Frontal cortex (tissue), 3 donors: ENCODE measurements at regions not wholly inside any gene's neighbourhood (a gene's known extent, or its start where the extent isn't known, plus 50 kb on each side); places are given as distances from the start of the nearest gene placed in this dataset.
A peak's percentile ranks its signal among the peaks of the same experiment; 100 is the strongest.

Experiments
- DNase-seq, 2 donors: peaks; one replicate each; pipeline ENCODE4 v3.0.0; 2012; ENCODE audit warnings: low spot score in 2 of 2
- FAIRE-seq: peaks from 2 replicates; lab custom pipeline; 2012; peaks lifted over from hg19 to GRCh38; lab: Jason Lieb, UNC
- donor health status: control.
- donor health status: control.
- donor health status: control.

DNA sequence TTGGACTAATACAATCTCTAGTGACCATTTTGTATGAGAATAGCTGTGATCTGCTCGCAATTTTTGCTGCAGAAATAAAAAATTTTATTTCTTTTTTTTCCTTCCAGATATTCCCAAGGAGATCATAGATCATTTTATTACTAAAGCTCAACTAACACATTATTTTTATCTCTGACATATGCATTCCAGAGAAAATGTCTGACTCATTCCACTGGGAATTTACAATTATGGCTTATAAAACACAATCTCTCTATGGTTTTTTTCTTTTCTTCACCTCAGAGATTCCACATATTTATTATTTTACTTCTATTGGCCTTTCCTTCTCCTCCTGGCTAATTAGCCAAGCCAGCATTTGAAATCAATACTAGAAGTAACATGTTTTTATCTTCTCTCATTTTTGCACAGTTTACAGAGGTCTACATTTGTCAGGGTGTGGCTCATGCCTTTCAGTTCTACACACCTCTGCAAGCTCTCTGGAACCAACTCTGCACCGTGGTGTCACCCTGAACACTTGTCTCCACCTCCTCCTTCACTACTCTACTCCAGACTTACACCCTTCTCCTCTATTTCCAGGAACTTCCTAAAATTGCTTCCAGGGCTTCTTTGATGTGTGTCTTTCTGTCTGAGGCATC, 59.8 kb upstream of the GPM6A start:
- no peak for FAIRE-seq
- DNase-seq: no peak

DNA sequence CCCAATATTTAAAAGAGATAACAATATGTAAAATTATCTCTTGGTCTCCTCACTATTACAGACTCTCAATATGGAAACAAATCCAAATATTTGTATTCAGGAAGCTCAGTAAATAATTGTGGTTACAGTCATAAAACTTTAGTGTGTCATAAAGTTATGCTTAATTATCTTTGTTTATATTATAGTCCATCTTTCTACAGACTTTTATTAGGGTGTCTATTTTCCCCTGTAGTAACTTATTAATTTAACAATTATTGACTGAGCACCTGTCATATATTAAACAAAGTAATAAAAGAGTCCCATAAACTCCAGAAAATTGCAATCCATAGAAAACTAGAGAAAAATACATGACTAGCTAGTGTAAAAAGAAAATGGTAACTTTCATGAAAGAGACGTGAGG, 61.6 kb upstream of the GPM6A start:
- no peak for FAIRE-seq
- no peak for DNase-seq

DNA sequence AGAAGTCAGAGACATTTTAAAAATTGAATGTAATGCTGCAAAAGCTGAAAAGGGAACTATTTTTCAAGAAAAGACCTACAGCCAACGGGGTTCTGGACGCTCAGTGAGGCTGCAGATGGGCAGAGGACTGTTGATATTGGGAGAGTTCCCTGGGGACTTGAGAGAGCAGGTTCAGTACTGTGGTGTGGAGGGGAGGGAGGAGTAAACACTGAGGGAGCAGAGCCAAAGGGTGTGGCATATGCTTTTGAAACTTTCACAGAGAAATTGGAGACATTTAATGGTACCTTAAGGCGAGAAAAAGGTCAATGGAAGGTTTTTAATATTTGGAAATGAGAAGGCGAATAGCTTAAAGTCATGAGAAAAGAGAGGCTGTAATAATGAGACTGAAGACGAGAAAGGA, 62.2 kb upstream of the GPM6A start:
- DNase-seq (no peak), FAIRE-seq (no peak)

DNA sequence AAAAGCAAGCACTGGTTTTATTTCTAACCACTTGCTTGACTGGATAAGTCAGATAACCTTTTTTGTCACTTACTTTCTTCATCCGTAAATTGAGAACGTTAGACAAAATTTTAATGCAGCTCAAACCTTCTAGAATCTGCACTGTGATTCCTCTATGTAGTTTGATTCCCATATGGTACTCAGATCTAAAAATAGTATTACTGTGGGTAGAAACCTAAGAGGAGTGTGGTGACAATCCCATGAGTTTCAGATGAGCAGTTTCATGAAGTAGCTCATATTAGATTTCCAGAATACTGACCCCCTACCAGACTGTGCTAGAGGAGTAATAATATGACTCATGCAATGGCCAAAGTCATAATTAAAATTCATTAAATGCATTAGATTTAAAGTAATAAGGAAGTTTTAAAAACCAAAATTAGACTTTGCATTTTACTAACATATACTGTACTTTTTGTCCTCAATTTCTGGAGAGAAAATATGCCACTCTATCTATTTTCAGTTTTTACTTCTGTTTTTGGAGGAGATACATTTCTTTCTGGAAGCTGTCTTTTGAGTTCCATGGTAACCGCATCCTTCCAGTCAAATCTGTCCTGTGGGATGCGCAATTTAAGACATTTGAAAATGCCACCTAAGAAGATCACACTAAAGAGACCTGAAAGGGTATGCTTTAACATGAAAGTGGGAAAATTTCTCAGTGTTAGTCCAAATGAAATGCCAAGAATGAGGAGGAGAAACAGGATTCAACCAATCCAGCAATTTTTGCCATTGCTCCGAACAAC, 64.1 kb upstream of the GPM6A start:
- DNase-seq (no peak), FAIRE-seq (no peak)

DNA sequence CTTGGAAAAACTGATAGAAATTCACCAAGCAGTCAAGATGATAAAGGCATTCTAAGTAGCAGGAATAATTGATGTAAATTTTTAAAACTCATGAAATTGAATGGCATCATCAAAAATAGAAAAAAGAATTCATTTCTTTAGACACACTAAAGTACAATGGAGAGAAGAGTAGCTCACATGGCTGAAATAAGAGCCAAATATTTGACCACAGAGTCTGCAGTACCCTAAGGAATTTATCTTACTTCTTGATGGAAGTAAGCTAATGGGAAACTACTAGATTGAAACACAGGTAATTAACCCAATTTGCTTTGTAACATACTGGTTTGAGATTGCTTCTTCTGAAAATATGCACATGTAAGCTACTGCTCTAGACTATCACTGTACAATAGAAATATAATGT, 70.8 kb upstream of the GPM6A start:
- DNase-seq: no peak
- FAIRE-seq: no peak

DNA sequence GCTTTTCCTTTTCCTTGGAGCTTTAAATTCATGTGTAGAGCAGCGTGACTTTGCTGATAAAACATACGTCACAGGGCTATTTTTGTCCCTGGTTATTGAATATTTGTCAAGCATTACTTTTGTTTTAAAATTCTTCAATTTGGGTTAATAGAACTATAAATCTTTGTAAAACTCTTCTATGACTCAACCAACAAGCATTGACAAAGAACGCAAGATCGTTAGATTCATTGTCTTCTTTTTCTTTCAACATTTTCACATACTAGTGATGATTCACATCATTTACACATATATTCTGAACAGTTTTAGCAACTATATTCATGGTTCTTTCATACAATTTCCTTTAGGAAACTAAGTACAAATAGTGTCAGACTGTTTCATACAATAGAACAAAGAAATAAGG, 72.0 kb upstream of the GPM6A start:
- DNase-seq (no peak), FAIRE-seq (peak; percentile 15)

DNA sequence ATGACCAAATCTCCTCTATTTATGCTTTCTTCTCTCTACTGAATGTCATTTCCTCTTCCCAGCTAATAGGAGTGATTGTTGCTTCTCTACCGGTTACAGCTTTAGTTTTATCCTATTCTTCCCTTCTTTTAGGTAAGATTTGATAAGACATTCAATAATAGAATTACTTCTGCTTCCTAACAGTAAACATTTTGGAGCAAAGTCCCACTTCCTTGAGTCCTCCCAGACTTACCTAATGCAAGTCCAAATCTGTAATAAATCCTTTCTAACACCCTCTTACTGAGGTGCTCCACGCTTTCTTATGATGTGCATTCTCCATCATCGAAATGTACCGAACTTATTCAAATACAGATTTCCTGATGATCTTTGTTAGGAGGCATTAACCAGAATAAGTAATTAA, 79.2 kb upstream of the GPM6A start:
- FAIRE-seq (no peak), DNase-seq (no peak)

DNA sequence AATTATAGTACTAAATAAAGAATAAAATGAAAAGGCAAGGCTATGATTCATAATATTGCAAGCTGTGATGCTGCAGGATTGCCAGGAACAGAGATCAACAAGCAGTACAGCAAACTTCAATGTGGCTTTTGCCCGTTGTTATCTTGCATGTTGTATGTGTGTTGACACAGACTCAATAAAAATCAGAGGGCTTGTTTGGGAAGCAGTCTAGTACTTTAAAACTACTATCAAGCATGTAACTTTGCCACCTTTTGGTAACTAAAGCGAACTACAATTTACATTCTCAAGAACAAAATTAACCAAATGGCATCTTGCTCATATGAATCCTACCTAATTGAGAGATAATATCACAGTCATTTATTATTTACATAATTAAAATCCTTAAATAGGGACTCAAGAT, 79.8 kb upstream of the GPM6A start:
- FAIRE-seq (peak; percentile 42), DNase-seq (no peak)

DNA sequence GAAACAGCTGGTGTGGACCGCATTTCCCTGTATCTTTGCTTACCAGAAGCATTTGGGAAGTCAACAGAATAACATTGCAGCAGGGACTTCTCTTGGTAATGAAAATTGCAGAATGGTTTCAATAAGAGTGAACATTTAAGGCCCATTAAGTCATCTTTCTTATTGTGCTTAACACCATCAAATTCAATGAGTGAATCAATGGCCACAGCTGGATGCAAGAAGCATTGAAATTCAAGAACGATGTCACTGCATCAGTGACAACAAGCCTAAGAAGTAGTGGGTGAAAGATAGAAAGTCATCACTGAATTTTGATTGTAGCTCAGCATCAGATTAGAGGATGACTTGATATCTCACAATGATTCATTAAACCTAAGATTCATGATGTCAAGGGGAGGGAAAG, 93.9 kb upstream of the GPM6A start:
- FAIRE-seq (no peak), DNase-seq (no peak)

DNA sequence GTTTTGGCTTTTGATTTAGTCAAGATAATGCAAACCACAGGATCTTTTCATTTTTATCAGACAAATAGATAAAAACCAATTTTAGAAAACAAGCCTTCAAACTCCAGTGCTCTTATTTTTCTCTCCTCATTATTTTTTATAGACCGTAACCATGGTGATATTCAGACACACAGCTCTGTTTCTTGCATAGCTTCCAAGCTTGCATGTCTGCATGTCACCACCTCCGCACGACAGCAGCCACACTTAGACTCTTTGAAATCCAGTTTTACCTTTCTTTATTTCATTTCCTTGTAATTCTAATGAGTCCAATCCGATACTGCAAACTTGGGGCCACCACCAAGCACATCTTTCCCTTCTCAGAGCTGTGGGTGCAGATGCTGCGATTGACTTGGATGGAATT, 94.3 kb upstream of the GPM6A start:
- DNase-seq (no peak), FAIRE-seq (no peak)

DNA sequence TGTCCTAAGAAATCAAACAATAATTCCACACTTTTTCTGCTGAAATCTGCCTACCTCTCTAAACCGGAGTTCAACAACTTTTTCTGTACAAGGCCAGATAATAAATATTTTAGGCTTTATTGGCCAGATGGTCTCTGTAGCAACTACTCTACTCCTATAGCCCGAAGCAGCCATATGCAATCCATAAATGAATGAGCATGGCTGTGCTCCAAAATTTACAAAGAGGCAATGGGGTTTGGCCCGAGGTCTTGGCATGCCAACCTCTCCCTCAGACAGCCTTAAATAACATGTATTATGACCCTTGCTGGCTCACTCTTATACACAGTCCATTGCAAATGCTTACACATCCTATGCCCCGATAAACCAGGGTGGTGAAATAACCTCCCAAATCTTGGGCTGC, 98.6 kb upstream of the GPM6A start:
- FAIRE-seq: no peak
- no peak for DNase-seq

DNA sequence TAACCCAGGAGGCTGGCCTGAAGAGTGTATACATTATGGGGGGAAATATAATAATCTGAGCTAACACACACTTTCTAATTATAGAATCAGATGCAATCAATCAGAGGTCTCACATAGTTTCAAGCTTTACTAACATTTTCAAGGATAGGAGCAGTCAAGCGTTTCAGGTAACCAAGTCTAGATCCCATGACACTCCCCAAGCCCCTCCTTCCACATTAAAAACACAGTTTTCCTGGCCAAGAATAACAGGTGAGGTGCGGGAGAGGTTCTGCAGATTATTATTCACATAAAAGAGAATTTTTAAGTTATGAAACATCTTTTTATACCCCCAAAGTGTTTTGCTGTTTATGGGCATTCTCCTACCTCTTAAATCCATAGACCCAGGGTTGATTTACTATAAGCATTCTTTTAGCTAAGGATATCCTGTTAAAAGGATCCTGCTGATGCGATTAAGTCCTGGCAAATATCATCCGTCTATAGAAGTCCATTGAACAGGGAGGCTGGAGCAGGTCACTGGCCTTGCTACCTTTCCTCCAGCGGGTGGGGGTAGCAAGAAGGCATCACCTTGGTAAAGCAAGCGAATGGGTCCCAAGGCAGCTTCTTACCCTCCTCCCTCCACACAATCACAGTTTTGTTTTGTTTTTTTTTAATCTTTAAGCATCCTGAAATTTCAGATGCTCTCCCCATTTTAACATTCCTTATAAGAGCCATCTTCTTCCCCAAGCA, 104.7 kb upstream of the GPM6A start:
- DNase-seq: no peak
- FAIRE-seq: no peak

DNA sequence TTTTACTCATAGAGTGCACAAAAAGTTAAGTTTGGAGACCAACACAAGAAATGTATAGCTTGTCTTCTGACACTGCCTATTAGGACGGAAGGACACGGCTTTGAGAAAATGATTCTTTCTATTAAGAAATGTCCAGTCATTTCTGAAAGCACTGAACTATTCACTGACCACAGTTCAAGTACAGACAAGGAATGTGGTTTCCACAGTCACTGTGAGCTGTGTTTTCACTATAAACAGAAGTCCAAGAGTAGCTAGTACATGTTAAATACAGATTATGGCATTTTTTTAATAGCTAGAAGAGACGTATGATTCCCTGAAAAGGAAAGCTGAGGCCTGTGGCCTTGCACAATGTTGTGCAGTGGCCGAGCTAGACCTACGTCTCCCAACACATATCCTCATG, 115.1 kb upstream of the GPM6A start:
- FAIRE-seq (no peak), DNase-seq (no peak)

DNA sequence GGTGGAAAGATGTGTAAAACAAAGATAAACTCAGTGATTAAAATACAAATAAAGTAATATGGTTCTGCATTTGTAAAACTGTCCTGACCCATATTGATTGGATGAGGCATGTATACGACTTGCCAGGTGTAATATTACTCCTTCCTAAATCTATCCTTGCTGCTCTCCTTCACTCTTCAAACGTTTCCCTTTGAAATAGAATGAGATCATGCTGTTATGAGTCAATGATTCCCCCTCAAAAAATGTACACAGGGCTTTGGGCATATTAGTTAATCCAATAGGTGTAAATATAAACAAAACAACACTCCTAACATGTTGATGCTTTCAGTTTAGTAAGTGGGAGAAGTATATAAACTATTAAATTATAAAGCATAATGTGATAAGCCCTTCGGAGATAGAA, 117.4 kb upstream of the GPM6A start:
- DNase-seq (no peak), FAIRE-seq (no peak)

DNA sequence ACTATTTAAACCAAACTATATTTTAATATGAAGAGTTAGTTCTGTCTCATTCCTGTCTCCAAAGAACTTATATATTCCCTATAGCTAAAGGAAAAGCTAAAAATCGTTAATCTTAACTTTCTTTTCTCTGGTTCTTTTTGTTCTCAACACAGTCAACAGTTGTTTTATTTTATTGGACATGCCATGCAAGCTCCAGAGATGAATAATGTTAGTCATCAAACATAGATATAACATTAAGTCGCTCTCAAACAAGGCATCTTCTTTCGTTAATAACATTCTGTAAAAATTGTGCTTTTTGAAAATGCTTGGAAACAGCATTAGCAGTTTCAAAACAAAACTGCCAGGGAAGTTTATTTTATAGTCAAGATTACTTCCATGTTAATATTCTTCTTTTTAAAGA, 117.9 kb upstream of the GPM6A start:
- DNase-seq: no peak
- FAIRE-seq: no peak

DNA sequence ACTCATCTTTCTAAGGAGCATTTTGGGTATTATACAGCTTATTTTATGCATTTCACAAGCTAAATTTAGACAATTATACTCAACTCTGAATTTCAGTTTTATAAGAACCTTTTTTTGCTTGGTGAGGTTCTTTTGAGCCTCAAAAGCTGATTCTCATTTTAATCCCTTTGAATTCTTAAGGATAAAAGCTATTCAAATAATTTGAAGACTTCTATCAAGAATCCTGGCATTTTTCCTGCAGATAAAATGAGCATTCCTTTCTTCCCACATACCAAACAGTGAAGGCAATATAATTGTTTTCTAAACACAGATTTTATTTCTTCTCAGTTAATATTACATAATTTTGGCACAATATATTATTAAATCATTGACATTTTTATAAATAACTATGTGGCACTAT, 118.4 kb upstream of the GPM6A start:
- no peak for FAIRE-seq
- DNase-seq: no peak

DNA sequence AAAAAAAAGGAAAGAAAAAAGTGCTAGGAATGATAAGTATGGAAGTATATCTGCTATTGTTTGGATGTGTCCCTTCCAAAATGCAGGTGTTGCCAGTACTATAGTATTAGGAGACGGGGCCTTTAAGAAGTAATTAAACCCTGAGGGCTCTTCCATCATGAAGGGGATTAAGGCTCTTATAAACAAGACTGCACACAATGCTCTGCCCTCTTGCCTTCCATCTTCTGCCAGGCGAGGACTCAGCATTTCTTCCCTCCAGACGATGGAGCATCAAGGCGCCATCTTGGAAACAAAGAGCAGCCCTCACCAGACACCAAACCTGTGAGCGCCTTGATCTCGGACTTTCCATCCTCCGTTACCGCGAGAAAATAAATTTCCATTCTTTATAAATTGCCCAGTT, 120.1 kb upstream of the GPM6A start:
- FAIRE-seq (no peak), DNase-seq (no peak)

DNA sequence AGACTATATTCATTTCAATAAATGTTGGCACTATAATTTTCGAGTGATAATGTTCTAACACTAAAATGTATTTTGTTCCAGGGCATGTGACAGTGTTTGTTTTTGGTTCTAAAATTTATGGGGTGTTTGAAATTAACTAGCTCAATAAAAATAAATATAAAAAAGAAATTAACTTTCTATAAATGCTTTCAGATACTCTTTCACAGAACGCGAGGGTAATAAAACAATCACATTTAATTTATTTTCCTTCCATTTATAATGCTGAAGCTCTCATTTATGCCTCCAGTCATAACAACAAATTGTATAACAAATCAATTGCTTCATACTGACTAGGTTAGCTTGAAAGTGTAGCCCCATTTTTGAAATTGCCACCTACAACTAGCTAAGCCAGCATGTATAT, 122.4 kb upstream of the GPM6A start:
- FAIRE-seq: no peak
- no peak for DNase-seq

DNA sequence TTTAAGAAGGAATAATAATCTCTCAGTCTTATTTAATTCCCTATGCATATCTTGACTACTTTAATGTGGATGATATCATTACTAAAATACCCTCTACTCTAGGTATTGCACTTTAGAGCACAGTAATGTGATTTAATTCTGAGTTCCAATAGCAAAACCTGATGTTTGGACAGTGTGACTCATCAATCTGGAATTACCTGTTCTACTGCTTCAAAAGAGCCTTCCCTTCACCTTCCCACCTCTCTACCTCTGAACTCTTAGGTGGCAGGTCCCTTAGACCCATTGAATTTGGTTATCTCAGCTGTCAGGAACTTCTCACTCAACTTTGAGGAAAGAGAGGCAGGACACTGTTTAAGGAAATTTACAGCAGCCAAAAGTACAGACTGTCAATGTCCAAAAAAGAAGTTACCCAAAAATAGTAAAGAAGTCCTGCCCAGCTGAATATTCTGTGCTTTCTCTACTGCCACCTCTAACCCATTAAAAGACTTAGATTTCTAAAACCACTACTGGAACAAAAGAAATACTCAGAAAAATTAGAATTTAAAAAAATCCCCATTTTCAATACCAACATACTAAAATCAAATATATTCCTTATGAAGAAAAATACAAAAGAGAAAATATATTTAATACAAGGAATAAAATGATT, 123.1 kb upstream of the GPM6A start:
- FAIRE-seq (no peak), DNase-seq (no peak)

DNA sequence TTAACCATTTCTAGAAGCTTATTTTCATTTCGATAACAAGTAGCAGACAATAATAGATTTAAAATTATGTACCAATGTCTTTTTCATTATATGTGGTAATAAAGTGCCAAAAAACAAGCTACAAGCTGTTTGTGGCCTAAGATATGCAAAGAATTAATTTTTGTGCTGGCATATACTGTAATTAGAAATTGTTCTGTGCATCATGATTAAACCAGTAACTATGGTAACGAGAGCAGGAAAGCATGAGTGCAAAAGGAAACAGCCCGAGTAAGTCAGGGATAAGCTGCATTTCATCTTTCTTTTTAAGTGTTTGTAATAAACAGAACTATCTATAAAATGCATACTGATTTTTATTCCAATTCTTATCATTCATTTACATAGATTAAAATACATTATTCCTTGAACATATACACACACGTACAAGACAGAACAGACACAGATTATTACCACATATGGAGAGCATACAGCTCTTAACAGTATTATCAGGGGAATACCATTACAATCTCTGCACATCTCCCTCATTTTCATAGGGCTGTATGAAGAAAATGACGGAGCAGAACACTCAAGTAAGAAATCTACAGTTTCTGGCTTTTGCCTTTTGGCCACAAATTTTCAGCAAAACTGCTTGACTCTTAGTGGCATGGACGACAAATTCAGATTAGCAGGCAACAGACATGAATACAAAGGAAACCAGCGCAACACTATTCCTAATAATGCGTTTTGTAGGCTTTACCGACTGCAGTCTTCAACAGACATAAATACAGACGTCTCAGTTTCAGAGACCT, 121.3 kb upstream of the WDR17 start:
- DNase-seq (no peak), FAIRE-seq (no peak)
